Ishikawa (cell line): ENCODE measurements at regions not wholly inside any gene's neighbourhood (a gene's known extent, or its start where the extent isn't known, plus 50 kb on each side); places are given as distances from the start of the nearest gene placed in this dataset.

Source experiments
- CEBPB ChIP-seq: IDR thresholded peaks from 2 replicates; pipeline ENCODE4 v1.6.1; 2012
- EP300 ChIP-seq: IDR thresholded peaks from 2 replicates; pipeline ENCODE4 v1.6.1; 2012; ENCODE audit warnings: borderline replicate concordance
- NFIC ChIP-seq: IDR thresholded peaks from 2 replicates; pipeline ENCODE4 v1.6.1; 2012
- RAD21 ChIP-seq: IDR thresholded peaks from 2 replicates; pipeline ENCODE4 v1.6.1; 2012; ENCODE audit warnings: low read depth
- TAF1 ChIP-seq: IDR thresholded peaks from 2 replicates; pipeline ENCODE4 v1.6.1; 2012; ENCODE audit warnings: low read depth, mild to moderate bottlenecking
- USF1 ChIP-seq: IDR thresholded peaks from 2 replicates; pipeline ENCODE4 v1.6.1; 2012
- YY1 ChIP-seq: IDR thresholded peaks from 2 replicates; pipeline ENCODE4 v1.6.1; 2012; ENCODE audit warnings: low read depth

DNA sequence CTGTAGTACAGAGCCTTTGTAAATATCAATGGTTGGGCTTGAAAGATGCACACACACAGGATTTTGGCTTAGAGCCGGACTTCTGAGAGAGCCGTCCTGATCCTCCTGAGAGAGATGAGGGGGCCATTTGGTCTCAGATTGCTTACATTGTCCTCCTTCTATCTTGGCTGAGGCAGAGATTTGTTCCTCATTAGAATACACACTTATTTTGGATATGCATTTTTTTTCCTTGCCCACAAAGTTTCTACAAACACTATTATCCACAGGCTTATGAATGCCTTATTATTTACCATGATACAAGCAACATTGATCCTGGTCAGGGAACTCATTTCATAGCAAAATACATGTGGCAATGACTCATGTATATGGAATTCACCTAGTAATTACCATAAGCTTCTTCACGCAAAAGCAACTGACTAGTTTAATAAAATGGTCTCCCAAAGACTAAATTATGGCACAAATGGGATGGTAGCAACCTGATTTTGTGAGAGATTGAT lies 175.3 kb downstream of the MDFIC start:
- TF ChIP-seq CEBPB, result no peak
- TF ChIP-seq TAF1, result no peak
- no peak for TF ChIP-seq USF1
- TF ChIP-seq EP300, result no peak
- TF ChIP-seq NFIC, result no peak
- no peak for TF ChIP-seq YY1
- no peak for TF ChIP-seq RAD21
